ENCODE measurements at regions not wholly inside any gene's neighbourhood (a gene's known extent, or its start where the extent isn't known, plus 50 kb on each side); places are given as distances from the start of the nearest gene placed in this dataset.

DNA sequence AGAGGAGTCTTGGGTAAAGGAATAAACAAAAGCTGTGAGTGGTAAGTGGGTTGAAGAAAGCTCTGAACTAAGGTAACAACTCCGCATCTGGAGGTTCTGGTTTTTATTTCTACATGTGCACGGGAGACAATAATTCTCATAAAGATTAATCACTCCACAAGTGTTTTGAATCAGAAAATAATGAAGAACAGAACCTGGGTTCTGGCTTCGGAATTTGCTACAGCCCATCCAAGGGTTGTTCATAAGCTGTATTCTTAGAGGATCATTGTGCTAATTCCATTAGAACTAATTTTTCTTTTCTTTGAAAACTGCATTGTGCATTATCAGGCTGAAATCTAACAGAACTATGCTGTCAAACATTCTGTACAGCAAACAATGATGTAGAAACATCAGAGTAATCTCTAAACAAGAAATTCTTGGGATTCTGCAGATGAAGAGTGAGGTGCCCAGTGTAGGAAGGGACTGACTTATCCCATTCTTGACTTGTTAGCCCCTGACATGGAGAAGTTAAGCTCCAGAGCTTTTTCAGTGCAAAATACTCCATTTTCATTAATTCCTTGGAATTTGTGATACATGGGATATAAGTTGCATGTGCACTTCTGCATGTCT is 368.2 kb downstream of the COG6 start:
- no peak overlapping the region for H3K27ac Mint-ChIP-seq
- CTCF ChIA-PET = interaction anchor here (2.5 kb wide), 1 partner anchor 10 kb away, joined by 8 read pairs; no protein-coding TSS in a partner anchor
- H3K27me3 Mint-ChIP-seq = peaks cover 34% of the 10 kb centered on the region
- peaks cover 24% of the 10 kb centered on the region for H3K4me1 Mint-ChIP-seq
- H3K9me3 Mint-ChIP-seq = no peaks in the 10 kb centered on the region
- no peak for DNase-seq
- no peaks in the 10 kb centered on the region for H3K36me3 Mint-ChIP-seq
- H3K4me3 Mint-ChIP-seq = no peak overlapping the region

DNA sequence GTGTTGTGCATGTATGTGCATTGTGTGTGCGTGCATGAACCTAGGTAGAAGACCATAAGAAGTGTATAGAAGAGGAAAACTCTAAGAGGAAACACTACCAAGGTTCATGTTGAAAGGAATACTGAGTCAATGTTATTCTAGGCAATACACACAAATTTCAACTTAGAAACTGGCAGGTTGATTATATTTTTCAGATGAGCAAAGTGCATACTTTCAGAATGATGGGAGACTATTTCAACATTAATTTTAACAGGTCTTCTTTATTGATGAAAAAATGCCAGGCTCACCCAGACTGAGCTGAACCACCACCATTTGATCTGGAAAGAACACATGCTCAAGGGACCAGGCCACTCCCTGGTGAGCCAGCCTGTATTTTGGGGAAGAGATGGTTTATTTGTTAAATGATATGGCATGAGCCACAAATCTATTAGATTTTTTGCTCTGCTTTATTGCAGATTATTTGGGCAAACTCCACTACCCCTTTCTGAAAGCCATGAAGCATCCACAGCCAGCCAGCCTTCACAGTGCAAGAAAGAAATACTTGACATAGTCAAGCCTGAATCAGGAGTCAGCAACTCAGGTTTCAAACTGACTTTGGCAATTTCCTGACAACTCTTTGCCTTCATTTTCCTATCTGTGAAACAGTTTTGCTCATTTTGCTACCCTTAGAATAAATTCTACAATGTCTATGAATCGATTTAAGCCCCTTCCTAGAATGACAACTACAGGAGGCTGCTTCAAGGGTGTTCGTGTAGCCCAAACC is 368.9 kb downstream of the COG6 start:
- no peak for DNase-seq
- Mint-ChIP-seq H3K4me1 (peaks cover 24% of the 10 kb centered on the region), H3K9me3 (no peaks in the 10 kb centered on the region), H3K27me3 (peaks cover 38% of the 10 kb centered on the region), H3K36me3 (no peaks in the 10 kb centered on the region), H3K27ac (no peak overlapping the region), H3K4me3 (no peak overlapping the region)
- CTCF ChIA-PET = no interaction called here

DNA sequence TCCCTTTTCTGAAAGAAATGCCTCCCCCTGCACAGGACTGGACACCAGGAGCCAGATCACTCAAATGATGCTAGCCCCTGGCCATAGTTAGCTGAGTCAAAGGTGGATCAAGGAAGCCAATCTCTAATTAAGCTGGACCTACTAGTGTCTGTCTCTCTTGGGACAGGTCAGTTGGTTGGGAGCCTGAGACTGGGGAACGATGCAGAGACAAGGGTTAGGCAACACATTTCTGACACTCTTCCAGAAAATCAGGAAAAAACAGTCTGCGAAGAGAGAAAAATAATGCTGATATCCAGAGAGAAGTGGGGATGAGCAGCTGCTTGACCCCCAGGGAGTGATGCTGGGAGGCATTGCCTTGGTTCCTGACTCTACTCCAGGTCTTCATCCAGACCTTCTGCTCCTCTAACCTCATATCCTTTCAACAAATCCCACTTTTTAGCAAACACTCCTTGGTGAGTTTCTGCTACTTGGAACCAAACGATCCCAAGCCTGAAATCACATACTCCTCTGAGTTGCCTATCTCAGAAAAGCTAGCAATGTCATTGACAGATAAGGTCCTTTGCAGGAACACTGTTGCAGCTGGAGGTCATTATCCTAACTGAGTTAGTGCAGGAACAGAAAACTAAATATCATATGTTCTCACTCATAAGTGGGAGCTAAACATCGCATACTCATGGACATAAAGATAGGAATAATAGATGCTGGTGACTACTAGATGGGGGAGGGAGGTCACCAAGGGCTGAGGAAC is 369.7 kb downstream of the COG6 start:
- no peak for DNase-seq
- Mint-ChIP-seq H3K4me3 (no peak overlapping the region), H3K27ac (no peak overlapping the region), H3K4me1 (peaks cover 24% of the 10 kb centered on the region), H3K9me3 (no peaks in the 10 kb centered on the region), H3K27me3 (peaks cover 44% of the 10 kb centered on the region), H3K36me3 (no peaks in the 10 kb centered on the region)
- CTCF ChIA-PET = interaction anchor here (1.6 to 2.5 kb wide), 2 partner anchors 44 to 83 kb away, joined by 6 to 11 read pairs; no protein-coding TSS in a partner anchor

DNA sequence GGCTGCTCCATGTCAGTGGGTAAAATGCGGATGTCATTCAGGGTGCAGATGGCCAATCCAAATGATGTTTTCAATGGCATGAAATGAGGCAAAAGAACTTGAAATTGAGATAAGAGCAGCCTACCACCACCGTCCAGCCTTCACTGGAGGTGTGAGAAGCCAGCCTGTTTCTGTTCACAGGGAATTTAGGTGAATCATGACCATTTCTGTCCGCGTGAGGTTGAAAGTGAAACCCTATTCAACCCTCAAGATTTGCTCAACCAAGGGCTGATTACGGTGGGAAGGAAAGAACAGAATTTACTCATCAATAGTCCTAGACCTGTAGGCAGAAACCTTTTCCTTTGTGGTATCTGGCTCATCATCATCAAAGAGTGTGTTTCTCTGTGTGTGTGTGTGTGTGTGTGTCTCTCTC is 370.7 kb downstream of the COG6 start:
- H3K4me3 Mint-ChIP-seq = no peak overlapping the region
- no peaks in the 10 kb centered on the region for H3K9me3 Mint-ChIP-seq
- peaks cover 46% of the 10 kb centered on the region for H3K27me3 Mint-ChIP-seq
- no peaks in the 10 kb centered on the region for H3K36me3 Mint-ChIP-seq
- H3K4me1 Mint-ChIP-seq = peaks cover 24% of the 10 kb centered on the region
- peak; percentile 69 for DNase-seq
- no peak overlapping the region for H3K27ac Mint-ChIP-seq
- CTCF ChIA-PET = interaction anchor here (1.5 to 2.5 kb wide), 3 partner anchors 12 to 84 kb away, joined by 4 to 11 read pairs (median 6); no protein-coding TSS in a partner anchor

DNA sequence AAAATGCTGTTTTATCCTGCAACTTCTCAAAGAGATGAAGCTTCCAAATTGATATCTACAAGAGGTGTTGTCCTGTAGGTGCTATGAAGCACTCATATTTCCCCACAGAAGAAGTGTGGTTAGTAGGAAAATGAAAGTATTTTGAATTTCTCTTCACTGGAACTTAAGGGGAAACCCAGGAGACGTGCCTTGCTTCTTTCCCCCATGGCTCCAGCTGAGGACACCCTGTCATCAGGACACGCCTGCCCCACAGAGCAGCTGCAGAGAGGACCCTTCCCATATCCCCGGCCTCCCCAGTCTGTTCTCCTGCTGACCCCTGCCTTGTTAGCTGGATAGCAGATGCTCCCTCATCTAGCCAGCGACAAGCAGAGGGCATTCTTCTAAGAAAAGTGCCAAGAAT is 371.3 kb downstream of the COG6 start:
- CTCF ChIA-PET = interaction anchor here (1.1 to 2.5 kb wide), 4 partner anchors 12 to 656 kb away, joined by 3 to 11 read pairs (median 5); no protein-coding TSS in a partner anchor
- DNase-seq = peak; percentile 34
- Mint-ChIP-seq H3K4me3 (peak overlapping the region; percentile 43), H3K36me3 (no peaks in the 10 kb centered on the region), H3K4me1 (peaks cover 24% of the 10 kb centered on the region), H3K27ac (peak overlapping the region; percentile 66), H3K9me3 (no peaks in the 10 kb centered on the region), H3K27me3 (peaks cover 51% of the 10 kb centered on the region)

DNA sequence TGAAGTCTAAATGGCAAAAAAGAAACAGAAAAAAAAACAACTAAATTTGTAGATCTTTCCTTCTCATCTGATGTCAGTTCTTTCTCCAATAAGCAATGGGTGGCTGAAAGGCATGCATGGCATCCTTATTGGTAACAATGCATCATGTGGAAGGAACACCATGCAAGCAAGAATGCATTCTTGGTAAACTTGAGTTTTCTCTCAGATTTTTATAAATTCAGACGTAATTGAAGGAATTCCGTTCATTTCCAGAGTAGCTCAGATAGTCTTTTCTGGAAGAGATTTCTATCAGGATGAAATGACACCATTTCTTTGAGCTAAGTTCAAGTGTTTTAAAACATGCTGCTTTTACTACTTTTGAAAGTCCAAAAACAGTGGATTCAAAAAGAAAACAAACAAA is 373.0 kb downstream of the COG6 start:
- Mint-ChIP-seq H3K4me3 (no peak overlapping the region), H3K4me1 (peaks cover 24% of the 10 kb centered on the region), H3K27ac (no peak overlapping the region), H3K27me3 (peaks cover 50% of the 10 kb centered on the region), H3K9me3 (no peaks in the 10 kb centered on the region), H3K36me3 (no peaks in the 10 kb centered on the region)
- no peak for DNase-seq
- CTCF ChIA-PET = no interaction called here

DNA sequence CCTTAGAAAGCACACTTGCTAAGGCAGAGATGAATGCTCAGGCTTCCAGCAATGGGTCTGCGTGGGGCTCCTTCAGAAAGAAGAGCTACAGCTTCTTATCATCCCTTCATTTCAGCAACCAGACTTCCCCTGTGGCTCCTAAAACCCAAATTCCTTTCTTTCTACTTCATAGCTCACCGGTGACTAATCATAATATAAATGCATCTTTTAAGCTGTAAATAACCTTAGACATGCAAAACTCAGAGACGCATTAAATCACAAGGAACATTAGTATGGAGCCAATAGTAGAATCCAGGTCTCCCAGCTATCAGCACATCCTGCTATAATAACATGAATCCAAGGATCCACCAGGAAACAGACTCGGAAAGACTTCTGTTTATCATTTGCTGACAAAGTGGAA is 375.6 kb downstream of the COG6 start:
- Mint-ChIP-seq H3K27ac (no peak overlapping the region), H3K4me1 (peaks cover 12% of the 10 kb centered on the region), H3K27me3 (peaks cover 35% of the 10 kb centered on the region), H3K9me3 (no peaks in the 10 kb centered on the region), H3K36me3 (no peaks in the 10 kb centered on the region), H3K4me3 (no peak overlapping the region)
- no peak for DNase-seq
- CTCF ChIA-PET = no interaction called here

DNA sequence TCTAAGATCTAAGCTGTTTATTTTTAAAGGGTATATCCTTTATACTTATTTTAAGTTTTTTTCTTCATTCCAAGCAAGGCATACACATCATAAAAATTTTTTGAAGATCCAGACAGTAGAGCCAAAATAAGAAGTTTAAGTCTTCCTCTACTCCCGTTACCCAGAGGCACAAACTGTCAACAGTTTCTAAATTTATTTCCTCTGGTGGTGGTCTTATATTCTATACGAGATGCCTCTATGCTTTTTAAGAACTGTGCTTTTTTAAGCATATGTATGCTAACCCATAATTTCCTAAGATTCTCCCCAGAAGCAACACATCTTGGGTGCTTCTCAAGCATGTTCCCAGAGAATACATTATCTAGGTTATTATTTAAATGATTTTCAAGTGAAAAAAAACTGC is 383.6 kb downstream of the COG6 start:
- Mint-ChIP-seq H3K27ac (no peak overlapping the region), H3K4me1 (no peaks in the 10 kb centered on the region), H3K27me3 (peaks cover 30% of the 10 kb centered on the region), H3K36me3 (no peaks in the 10 kb centered on the region), H3K9me3 (peaks cover 1% of the 10 kb centered on the region), H3K4me3 (no peak overlapping the region)
- DNase-seq = no peak
- CTCF ChIA-PET = interaction anchor here (1.1 kb wide), 1 partner anchor 13 kb away, joined by 4 read pairs; no protein-coding TSS in a partner anchor

DNA sequence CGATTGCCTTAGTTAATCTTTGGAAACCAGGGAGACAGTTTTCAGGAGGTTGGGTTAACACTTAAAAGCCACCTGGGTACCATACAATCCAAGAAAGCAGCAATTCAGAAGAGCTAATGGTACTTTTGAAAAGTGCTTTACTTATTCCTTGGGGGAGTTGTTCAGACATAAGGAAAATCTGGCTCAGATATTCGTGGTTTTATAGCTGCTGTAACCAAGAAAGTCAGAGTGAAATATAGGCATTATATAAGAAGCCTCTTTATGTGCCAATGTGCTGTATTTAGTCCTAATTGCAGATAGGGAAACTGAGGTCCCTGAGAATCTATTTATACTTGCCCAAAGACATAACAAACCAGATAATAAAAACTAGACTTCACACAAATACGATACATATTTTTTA is 387.5 kb downstream of the COG6 start:
- Mint-ChIP-seq H3K4me3 (no peak overlapping the region), H3K27ac (no peak overlapping the region), H3K27me3 (peaks cover 26% of the 10 kb centered on the region), H3K36me3 (no peaks in the 10 kb centered on the region), H3K9me3 (peaks cover 1% of the 10 kb centered on the region), H3K4me1 (no peaks in the 10 kb centered on the region)
- no peak for DNase-seq
- CTCF ChIA-PET = no interaction called here

DNA sequence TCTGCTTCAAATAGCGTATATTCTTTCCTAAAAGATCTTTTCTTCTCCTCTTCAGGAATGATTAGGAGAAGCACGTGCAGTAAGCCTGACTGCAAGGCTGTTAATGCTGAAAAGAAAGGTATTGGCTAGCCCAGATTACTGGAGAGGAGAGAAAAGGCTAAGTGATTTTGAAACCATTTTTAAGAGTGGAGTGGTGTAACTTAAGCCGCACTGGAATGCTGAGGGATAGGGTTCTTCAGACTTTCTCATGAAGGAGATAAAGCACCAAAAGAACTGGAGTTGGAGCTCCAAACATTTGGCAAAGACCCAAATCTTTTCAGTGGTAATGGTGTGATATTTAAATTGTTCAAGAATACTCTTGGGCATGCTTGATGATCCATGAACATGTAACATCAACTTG is 388.3 kb downstream of the COG6 start:
- H3K4me1 Mint-ChIP-seq = no peaks in the 10 kb centered on the region
- no peaks in the 10 kb centered on the region for H3K36me3 Mint-ChIP-seq
- H3K27me3 Mint-ChIP-seq = peaks cover 26% of the 10 kb centered on the region
- DNase-seq = no peak
- H3K9me3 Mint-ChIP-seq = peaks cover 1% of the 10 kb centered on the region
- H3K27ac Mint-ChIP-seq = no peak overlapping the region
- CTCF ChIA-PET = no interaction called here
- no peak overlapping the region for H3K4me3 Mint-ChIP-seq

DNA sequence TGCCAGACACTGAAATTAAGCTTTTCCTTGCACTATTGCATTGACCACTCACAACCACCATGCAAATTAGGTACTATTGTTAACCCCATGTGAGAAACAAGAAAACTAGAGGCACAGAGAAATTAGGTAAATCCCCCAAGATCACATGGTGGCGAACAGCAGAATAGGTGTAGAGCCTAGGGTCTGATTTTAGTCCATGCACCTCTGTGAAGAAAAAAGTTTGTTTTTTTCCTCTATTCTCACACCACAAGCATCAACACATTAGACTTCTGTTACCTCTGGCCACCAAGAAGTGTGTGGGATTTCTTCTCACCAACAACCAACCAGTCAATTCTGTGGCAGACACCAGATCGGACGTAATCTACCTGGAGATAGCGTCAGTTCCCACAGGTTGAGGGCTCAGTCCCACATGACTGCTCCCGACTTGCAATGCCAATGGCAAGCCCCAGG is 391.9 kb downstream of the COG6 start:
- Mint-ChIP-seq H3K9me3 (no peaks in the 10 kb centered on the region), H3K27me3 (peaks cover 20% of the 10 kb centered on the region), H3K27ac (no peak overlapping the region), H3K4me1 (no peaks in the 10 kb centered on the region), H3K36me3 (no peaks in the 10 kb centered on the region), H3K4me3 (no peak overlapping the region)
- CTCF ChIA-PET = no interaction called here
- DNase-seq = no peak

DNA sequence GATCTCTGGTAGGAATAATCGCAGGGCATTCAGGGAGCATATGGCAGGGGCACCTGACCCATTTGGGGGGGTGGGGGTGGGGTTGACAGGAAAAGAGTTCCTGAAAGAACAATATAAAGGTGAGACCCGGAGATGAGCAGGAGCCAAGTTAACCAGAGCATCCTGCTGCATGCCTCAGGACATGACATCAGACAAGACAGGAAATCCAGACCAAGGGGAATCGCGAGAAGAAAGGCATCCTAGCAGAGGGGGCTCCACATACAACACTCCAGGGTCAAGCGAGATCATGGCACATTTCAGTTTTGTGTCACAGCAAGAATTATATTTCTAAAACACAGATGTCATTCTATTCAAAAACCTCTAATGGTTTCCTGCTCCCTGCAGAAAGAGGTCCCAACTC is 393.1 kb downstream of the COG6 start:
- Mint-ChIP-seq H3K27ac (no peak overlapping the region), H3K4me1 (no peaks in the 10 kb centered on the region), H3K27me3 (peaks cover 18% of the 10 kb centered on the region), H3K9me3 (no peaks in the 10 kb centered on the region), H3K36me3 (no peaks in the 10 kb centered on the region), H3K4me3 (no peak overlapping the region)
- CTCF ChIA-PET = interaction anchor here (0.6 kb wide), 1 partner anchor 293 kb away, joined by 3 read pairs; no protein-coding TSS in a partner anchor
- DNase-seq = no peak

DNA sequence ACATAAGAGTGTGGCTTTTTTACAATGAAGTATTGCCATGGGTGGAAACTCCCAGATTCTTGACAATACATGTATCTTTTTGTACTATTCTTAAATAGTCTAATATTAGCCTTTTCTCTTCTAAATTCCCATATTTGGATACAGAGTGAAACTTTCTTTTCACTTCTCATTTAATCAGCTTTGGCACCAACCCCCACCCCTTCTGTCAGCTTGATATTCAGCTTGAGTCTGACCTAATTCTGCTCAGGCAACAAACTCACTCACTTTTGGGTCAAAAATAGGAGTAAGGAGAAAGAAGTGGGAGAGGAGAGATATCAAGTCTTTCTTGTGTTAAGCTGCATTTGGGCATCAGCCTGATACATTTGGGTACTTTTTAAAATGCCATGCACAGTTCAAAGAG is 397.5 kb downstream of the COG6 start:
- peaks cover 12% of the 10 kb centered on the region for H3K27me3 Mint-ChIP-seq
- CTCF ChIA-PET = no interaction called here
- H3K9me3 Mint-ChIP-seq = no peaks in the 10 kb centered on the region
- H3K4me1 Mint-ChIP-seq = no peaks in the 10 kb centered on the region
- H3K36me3 Mint-ChIP-seq = no peaks in the 10 kb centered on the region
- H3K27ac Mint-ChIP-seq = no peak overlapping the region
- no peak overlapping the region for H3K4me3 Mint-ChIP-seq
- no peak for DNase-seq

DNA sequence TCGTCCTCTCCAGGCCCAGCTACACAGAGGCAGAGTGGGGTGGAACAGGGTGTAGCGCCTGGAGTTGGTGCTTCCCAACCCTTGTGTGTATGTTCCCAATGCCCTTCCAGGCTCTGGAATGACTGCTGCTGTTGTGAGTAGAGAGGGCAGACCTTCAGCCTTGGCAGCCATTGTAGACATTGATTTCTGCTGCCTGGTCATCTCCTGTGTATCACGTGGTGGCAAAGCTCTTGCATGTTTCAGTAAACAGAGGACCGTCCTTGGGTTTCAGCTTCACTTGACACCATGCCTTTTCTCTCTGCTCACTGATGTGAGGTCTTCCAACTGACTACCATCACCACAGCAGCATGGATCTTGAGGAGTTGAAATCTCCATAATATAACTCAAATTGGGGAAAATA is 397.9 kb downstream of the COG6 start:
- CTCF ChIA-PET = no interaction called here

More for the DNA sequence above, 397.9 kb downstream of the COG6 start:
- Mint-ChIP-seq H3K9me3 (no peaks in the 10 kb centered on the region), H3K27me3 (peaks cover 12% of the 10 kb centered on the region), H3K4me3 (no peak overlapping the region), H3K4me1 (no peaks in the 10 kb centered on the region), H3K27ac (no peak overlapping the region), H3K36me3 (no peaks in the 10 kb centered on the region)
- DNase-seq = no peak
